Skin of body (tissue), 1 donor: ENCODE measurements at regions not wholly inside any gene's neighbourhood (a gene's known extent, or its start where the extent isn't known, plus 50 kb on each side); places are given as distances from the start of the nearest gene placed in this dataset.

ENCODE experiments used
- DNase-seq: peaks from one replicate; lab custom pipeline; 2025; lab: John Stamatoyannopoulos, UW

DNA sequence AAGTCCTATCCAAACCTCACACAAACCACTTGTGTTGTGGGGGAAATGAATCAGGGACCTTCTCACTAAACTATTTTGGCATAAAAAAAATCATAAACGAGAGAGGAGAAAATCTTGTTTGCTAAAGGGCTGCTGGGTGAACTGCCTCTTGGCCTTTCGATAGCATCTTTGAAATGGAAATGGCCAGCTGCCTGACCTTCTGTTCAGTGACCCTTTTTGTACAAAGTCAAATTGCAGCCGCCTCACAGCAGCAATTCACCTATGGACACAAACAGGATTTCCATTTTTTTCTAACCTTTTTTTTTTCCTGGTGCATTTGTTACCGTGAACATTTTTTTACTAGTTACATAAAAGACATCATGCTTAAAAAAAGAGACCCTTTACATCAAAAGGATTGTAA, 89.0 kb upstream of the ONECUT1 start:
- no peak for DNase-seq

DNA sequence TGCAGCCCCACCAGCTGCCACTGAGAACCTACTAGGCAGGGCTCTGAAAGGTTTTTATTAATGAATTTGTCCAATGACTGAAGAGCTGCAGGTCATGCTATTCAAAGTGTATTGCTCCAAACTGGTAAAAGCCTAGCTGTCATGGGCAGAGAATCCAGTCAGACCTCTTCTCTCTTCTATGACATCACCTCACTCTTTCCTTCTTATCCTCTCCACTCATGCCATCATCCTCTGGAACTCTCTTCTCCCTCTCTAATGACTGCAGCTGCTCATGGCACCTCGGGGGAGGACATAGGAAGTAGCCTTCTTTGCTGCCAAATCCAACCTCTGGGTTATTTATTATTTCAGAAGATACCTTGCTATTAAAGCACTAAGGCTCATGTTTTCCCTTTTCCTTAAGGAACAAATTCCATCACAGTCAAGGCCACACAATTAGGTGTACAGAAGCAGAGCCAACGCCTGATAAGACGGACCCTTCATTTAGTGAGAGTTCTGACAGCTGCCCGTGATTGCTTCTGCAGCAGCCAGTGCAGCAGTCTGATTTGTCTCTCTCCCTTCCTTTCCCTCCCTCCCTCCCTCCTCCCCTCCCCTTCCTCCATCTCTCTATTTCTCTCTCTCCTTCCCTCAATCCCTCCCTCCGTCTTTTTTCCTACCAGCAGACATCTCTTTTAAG, 87.0 kb upstream of the ONECUT1 start:
- DNase-seq: no peak

DNA sequence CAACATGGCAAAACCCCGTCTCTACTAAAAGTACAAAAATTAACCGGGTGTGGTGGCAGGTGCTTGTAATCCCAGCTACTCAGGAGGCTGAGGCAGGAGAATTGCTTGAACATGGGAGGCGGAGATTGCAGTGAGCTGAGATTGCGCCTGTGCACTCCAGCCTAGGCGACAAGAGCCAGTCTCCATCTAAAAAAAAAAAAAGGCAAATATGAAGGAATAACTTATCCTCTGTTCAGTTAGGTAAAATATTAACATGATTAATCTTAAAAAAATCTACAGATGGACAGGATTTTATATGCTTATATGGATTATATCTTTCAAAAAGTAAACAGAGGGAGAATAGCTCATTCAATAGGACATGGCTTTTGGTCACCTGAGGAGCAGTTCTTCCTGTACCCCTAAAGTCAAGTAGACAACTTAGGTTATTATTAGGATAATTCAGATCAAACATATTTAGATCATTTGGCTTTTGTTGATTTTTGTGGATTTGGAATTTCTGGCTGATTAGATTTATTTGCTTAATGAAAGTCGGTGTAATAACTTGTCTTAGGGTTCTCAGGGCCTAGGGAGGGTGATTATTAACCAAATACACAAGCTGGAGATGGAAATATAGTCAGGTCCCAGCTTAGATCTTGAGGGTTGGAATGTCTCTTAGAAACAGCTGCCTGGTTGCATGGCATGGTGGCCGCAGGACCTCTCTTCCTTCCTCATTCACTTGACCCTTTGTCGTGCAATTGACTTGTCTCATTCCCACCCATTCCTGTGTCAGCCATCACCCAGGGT, 82.1 kb upstream of the ONECUT1 start:
- no peak for DNase-seq

DNA sequence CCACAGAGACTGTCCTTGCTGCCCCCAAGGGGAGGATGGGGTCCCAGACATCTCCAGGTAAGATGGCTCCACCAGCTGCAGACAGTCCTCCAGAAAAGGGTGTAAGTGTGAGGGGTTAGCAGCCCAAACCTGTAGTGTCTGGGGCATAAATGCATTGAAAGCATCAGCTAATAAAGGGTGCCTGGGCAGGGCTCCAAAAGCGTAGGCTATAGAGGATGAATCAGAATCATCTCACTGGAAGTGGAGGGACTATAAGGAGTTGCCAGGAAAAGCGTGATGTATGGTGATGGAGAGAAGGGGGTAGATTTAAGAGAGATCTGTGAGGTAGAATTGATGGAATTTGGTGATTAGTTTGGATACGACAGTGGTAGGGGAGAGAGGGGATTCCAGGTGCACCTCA, 79.9 kb upstream of the ONECUT1 start:
- no peak for DNase-seq

- DNase-seq: no peak
Observed at GRCh38 chr15:52866698-52867097, 76.6 kb upstream of the ONECUT1 start.

- no peak for DNase-seq
Observed at GRCh38 chr15:52862677-52863076, 72.5 kb upstream of the ONECUT1 start.

DNA sequence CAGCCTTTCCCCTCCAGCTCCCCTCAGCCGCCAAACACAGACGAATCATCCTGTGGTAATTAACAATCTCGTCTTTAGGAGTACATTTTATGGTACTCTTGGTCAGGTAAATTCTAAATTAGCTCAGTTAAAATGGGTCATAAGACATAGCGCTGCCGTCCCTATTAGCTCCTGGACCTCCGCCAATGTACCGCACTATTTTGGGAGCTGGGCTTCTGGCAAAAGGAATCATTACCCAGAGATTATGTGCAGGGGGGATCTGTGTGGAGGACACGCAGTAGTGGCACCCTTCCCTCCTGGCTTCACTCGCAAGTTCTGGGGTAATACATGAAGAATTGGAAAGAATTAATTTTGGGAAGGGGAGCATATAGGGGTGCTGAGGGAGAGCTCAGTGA, 68.6 kb upstream of the ONECUT1 start:
- no peak for DNase-seq

GRCh38 chr15:52857937-52858781, 68.0 kb upstream of the ONECUT1 start:
- no peak for DNase-seq

DNA sequence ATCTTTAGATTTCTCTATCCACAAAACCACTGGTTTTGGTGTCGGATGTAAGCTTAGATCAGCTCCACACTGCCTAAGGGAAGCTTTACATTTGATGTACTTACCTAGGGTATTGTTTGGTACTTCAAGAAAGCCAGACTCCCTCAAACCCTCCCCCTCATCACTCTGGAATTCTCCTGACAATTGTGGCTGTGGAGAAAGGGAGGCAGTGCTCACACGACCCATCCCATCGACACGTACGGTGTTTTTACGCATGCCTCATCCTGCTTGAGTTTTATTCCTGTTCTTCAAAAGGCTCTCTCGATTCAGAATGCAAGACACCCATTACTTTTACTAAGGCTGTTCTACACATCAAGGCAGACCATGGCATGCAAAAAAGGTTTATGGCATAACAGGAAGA, 67.3 kb upstream of the ONECUT1 start:
- no peak for DNase-seq

DNA sequence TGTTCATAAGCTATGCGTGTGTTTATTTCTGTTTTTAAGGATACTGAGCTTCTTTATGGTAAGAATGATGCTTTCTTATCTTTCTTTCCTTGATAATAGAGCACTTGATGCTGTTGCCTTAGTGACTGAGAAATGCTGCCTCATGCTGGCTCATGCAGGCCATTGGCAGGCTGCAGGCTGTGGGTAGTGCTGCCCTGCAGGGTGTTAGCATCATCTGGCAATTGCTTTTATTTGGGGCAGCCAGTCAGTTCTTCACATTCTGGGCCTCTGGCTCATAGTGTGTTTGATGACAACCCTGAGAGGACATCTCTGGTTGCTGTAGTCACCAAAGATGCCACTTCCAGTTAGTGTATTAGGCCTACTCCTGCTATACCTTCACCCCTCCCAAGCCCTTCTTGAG, 66.2 kb upstream of the ONECUT1 start:
- DNase-seq: no peak

DNA sequence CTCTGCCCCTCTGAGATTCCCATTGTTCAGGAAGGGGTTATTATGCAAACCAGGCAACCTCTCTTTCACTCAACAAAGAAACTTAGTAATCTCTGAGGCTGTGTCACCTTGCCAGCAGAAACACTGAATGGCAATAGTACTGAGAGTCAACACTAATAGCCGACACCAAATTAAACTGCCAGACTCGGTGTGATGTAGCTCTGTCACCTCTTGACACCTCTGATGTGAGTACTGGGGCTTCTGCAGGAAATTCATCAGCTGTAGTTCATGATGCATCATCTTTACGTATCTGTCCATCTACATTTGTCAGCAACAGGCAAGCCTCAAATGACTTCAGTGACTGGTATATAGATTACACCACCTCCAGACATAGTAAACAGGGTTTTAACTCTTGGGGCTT, 65.0 kb upstream of the ONECUT1 start:
- DNase-seq: no peak

GRCh38 chr15:52844823-52845222, 54.7 kb upstream of the ONECUT1 start:
- DNase-seq: no peak
